Vagina (tissue), 2 donors: ENCODE measurements at regions not wholly inside any gene's neighbourhood (a gene's known extent, or its start where the extent isn't known, plus 50 kb on each side); places are given as distances from the start of the nearest gene placed in this dataset.

Experiments
- CTCF ChIP-seq, 3 experiments: fragments of 450-650 bp in 2 of 3; fragments of 200-600 bp in 1 of 3; sonication (generic) in 1 of 3; IDR thresholded peaks; one replicate each; pipeline ENCODE4 v1.5.1; 2017 to 2019; ENCODE audit warnings: antibody characterized with exemption in 3 of 3, mild to moderate bottlenecking in 2 of 3, moderate library complexity in 2 of 3
- POLR2A ChIP-seq, 2 donors: fragments of 450-650 bp; IDR thresholded peaks; one replicate each; pipeline ENCODE4 v1.6.1; 2017; ENCODE audit warnings: antibody characterized with exemption in 2 of 2, mild to moderate bottlenecking in 2 of 2, moderate library complexity in 2 of 2

- no peak for TF ChIP-seq CTCF (IDR thresholded peaks at IDR 0.05)
- no peak for TF ChIP-seq POLR2A (IDR thresholded peaks at IDR 0.05)
Measured at GRCh38 chr18:29250843-29251242, 1073.9 kb upstream of the CDH2 start.
